HUES48 (cell line): ENCODE measurements at regions not wholly inside any gene's neighbourhood (a gene's known extent, or its start where the extent isn't known, plus 50 kb on each side); places are given as distances from the start of the nearest gene placed in this dataset.

ENCODE experiments used
- H3K27ac ChIP-seq: one replicate; pipeline ENCODE4 v1.7.0; 2013; ENCODE audit warnings: low read depth, low read length, inconsistent platforms
- H3K27me3 ChIP-seq: 2 replicates; pipeline ENCODE4 v1.6.1; 2013; ENCODE audit warnings: mild to moderate bottlenecking, low read length; ENCODE audit not compliant: control insufficient read depth, insufficient read depth
- H3K36me3 ChIP-seq: 2 replicates; pipeline ENCODE4 v1.6.1; 2013; ENCODE audit warnings: low read length; ENCODE audit not compliant: control insufficient read depth, insufficient read depth
- H3K4me1 ChIP-seq: 2 replicates; pipeline ENCODE4 v1.6.1; 2013; ENCODE audit warnings: mild to moderate bottlenecking, low read length; ENCODE audit not compliant: control insufficient read depth, insufficient read depth
- H3K4me3 ChIP-seq: 2 replicates; pipeline ENCODE4 v1.5.1; 2013; ENCODE audit warnings: mild to moderate bottlenecking, low read depth, low read length
- H3K9ac ChIP-seq: 2 replicates; pipeline ENCODE4 v1.6.1; 2013; ENCODE audit warnings: mild to moderate bottlenecking, low read depth, low read length, moderate library complexity
- H3K9me3 ChIP-seq: 2 replicates; pipeline ENCODE4 v1.6.1; 2013; ENCODE audit warnings: low read length; ENCODE audit not compliant: control insufficient read depth, insufficient read depth

DNA sequence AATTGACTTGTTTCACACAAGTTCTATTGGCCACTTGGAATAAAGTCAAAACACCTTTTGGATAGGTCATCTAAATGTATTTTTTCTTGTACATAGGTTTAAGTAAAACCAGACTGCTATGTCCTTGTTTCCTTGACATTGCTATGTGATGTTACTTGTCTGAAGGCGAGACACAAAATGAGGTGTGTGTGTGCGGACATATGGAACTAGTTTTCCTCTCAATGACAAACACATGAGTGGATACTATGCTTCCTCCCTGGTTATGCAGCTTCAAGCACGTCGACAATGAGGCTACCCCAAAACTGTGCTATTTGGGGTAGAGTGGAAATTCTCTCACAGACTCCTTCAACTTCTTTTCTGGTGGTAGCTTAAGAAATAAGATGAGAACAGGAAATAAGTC, 276.8 kb downstream of the GAS1 start:
- no peak overlapping the region for H3K9ac ChIP-seq
- no peak overlapping the region for H3K4me3 ChIP-seq
- no peaks in the 10 kb centered on the region for H3K9me3 ChIP-seq
- H3K4me1 ChIP-seq = no peaks in the 10 kb centered on the region
- H3K27me3 ChIP-seq = no peaks in the 10 kb centered on the region
- H3K27ac ChIP-seq = no peak overlapping the region
- H3K36me3 ChIP-seq = no peaks in the 10 kb centered on the region

DNA sequence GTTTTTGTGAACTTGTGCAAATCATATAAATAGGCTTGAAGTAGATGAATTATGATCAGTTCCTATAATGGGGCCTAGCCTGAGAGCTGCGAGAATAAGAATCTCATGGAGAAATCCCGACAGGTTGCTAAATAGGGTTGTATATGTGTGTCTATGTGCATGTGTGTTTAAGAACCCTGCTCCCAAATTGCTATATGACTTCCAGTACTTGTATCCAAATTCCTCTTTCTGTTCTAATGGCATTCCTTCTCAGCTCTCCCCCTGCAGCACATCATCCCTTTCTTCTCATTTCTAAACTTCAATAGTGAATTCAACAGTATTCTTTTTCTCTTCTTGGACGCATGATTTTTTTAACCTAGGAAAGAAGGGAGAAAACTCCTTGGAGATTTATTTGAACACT, 277.2 kb downstream of the GAS1 start:
- Histone ChIP-seq H3K9me3 (no peaks in the 10 kb centered on the region), H3K27me3 (no peaks in the 10 kb centered on the region), H3K9ac (no peak overlapping the region), H3K4me1 (no peaks in the 10 kb centered on the region), H3K36me3 (no peaks in the 10 kb centered on the region), H3K27ac (no peak overlapping the region), H3K4me3 (no peak overlapping the region)

DNA sequence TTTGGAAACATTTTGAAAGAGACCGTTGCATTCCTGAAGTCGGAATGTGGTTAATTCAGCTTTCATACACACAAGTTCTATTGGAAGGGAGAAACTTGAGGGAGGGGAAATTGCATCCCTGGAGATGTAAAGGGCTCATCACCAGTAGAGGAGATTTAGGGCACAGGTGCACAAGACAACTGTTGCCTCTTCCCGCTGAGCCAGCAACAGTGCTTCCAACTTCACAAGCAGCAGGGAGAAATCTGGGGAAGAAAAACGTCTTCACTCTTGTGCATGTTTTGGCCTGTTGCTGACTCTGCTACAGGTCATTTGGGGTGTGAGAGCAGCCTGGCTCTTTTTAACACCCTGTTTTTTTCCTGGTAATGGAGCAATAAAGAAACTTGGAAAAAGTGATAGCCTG, 277.9 kb downstream of the GAS1 start:
- Histone ChIP-seq H3K36me3 (no peaks in the 10 kb centered on the region), H3K9me3 (no peaks in the 10 kb centered on the region), H3K4me3 (no peak overlapping the region), H3K9ac (no peak overlapping the region), H3K27ac (no peak overlapping the region), H3K4me1 (no peaks in the 10 kb centered on the region), H3K27me3 (no peaks in the 10 kb centered on the region)

DNA sequence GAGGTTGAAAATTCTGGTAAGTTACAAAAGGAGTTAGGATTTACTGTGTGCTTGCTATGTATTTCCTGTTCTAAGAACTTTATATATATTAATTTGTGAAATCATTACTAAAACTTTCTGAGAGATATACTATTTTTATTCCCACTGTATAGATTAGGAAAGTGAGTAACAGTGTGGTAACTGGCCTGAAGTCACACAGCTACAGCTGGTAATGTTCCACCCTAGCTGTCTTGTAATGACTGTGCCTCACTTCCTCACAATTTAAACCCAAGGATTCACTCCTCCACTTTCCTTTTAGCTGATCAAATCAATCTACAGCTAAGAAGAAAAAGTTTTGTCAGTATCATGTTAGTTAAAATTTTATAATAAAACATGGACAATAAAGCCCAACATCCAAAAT, 278.8 kb downstream of the GAS1 start:
- H3K9ac ChIP-seq = no peak overlapping the region
- H3K36me3 ChIP-seq = no peaks in the 10 kb centered on the region
- no peaks in the 10 kb centered on the region for H3K9me3 ChIP-seq
- H3K27me3 ChIP-seq = no peaks in the 10 kb centered on the region
- H3K27ac ChIP-seq = no peak overlapping the region
- H3K4me3 ChIP-seq = no peak overlapping the region
- no peaks in the 10 kb centered on the region for H3K4me1 ChIP-seq

DNA sequence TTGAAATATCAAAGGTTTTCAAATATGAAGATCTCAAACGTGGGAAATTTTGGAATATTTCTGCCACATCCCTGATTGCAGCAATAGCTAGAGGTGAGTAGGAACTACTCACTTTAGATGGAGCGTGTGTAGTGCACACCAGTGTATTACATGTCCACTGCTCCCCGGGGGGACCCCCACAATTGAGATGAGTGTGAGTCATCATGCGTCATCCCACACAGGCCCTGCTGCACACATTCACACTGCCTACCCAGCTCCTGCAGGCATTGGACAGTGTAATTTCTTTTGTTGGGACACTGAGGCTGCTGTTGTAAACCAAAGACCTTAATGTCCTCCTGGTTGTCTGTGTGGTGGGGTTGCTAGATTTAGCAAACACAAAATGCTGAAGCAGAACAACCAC, 280.0 kb downstream of the GAS1 start:
- Histone ChIP-seq H3K9me3 (no peaks in the 10 kb centered on the region), H3K4me1 (no peaks in the 10 kb centered on the region), H3K27me3 (no peaks in the 10 kb centered on the region), H3K9ac (no peak overlapping the region), H3K36me3 (no peaks in the 10 kb centered on the region), H3K4me3 (no peak overlapping the region), H3K27ac (no peak overlapping the region)

DNA sequence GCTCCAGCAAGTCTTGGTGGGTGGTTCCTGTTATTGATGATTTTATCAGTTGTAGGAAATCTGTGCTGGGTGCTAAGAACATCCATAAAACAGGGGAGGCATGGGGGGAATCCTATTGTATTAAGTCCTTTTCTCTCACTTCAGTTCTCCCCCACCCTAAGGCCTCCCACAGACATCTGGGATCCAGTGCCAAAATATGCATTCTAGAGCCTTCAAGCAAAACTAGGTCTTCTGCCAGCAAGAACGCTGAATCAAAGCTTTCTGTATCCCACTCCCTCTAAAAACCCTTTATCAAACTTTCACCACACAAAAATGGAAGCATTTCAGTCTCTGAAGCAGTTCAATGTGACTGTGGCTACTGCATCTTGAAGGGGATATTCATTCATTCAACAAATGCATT, 281.9 kb downstream of the GAS1 start:
- Histone ChIP-seq H3K9ac (no peak overlapping the region), H3K9me3 (no peaks in the 10 kb centered on the region), H3K4me1 (no peaks in the 10 kb centered on the region), H3K27me3 (no peaks in the 10 kb centered on the region), H3K36me3 (no peaks in the 10 kb centered on the region), H3K27ac (no peak overlapping the region), H3K4me3 (no peak overlapping the region)

DNA sequence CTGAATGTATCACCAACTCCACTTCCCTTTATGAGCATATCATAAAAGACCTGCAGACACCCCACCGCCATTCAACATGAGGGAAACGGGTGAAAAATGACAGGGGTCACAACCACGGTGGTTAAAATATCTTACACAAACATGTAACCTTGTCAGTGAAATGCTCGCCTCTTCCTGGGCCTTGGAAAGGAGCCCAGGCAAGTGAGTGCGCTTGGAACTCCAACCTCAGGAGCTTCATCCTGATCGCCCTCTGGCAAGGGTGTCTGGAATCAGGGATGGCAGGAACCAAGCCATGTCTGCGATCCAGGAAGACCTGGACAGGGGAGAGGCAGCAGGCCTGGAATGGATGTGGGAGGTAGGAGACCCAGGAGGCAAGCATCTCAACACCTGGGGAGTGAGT, 282.7 kb downstream of the GAS1 start:
- no peaks in the 10 kb centered on the region for H3K36me3 ChIP-seq
- no peak overlapping the region for H3K4me3 ChIP-seq
- H3K9me3 ChIP-seq = no peaks in the 10 kb centered on the region
- no peak overlapping the region for H3K9ac ChIP-seq
- H3K27ac ChIP-seq = no peak overlapping the region
- no peaks in the 10 kb centered on the region for H3K27me3 ChIP-seq
- no peaks in the 10 kb centered on the region for H3K4me1 ChIP-seq

DNA sequence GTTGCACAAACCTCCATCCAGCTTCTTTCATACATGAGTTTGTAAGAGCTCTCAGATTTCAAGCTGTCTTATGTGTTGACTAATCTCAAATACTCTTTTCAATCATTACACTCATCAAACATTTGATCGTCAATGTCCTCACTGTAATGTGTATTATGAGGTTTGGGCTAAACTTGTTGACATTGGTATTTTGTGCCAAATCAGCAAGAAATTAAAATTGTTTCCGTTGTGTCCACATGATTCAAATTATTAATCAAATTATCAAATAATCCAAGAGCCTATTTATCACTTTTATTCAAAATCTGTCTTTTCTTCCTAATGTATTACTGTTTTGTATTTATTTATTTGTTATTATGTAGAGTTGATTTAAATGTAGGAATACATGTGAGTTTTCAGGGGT, 283.4 kb downstream of the GAS1 start:
- Histone ChIP-seq H3K27me3 (no peaks in the 10 kb centered on the region), H3K4me1 (no peaks in the 10 kb centered on the region), H3K9me3 (no peaks in the 10 kb centered on the region), H3K9ac (no peak overlapping the region), H3K36me3 (no peaks in the 10 kb centered on the region), H3K27ac (no peak overlapping the region), H3K4me3 (no peak overlapping the region)

DNA sequence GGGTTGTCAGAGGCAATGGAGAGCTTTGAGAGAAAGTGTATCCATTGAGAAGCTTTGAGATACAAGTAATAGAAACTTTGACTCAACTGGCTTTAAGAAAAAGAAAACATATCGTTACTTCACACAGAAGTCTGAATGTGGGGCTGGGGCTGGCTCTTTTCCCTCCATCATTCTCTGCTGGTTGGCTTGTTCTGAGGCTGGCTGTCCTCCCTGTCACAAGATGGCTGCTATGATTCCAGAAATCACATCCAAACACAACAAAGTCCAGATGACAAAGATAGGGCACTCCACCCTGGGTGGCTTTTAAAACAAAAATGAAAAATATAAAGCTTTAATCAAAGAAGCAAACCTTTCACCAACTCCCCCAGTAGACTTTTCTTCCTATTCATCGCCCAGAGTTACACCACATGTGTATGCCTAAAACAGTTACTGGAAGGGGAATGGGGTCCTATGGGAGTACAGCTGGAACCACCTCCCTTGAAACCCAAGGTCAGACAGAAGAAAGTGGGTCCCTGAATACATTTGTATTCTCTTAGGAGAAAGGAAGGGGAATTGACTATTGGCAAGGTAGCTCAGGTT, 284.3 kb downstream of the GAS1 start:
- no peak overlapping the region for H3K4me3 ChIP-seq
- H3K9ac ChIP-seq = no peak overlapping the region
- no peaks in the 10 kb centered on the region for H3K4me1 ChIP-seq
- H3K27me3 ChIP-seq = no peaks in the 10 kb centered on the region
- H3K27ac ChIP-seq = no peak overlapping the region
- no peaks in the 10 kb centered on the region for H3K36me3 ChIP-seq
- H3K9me3 ChIP-seq = no peaks in the 10 kb centered on the region

DNA sequence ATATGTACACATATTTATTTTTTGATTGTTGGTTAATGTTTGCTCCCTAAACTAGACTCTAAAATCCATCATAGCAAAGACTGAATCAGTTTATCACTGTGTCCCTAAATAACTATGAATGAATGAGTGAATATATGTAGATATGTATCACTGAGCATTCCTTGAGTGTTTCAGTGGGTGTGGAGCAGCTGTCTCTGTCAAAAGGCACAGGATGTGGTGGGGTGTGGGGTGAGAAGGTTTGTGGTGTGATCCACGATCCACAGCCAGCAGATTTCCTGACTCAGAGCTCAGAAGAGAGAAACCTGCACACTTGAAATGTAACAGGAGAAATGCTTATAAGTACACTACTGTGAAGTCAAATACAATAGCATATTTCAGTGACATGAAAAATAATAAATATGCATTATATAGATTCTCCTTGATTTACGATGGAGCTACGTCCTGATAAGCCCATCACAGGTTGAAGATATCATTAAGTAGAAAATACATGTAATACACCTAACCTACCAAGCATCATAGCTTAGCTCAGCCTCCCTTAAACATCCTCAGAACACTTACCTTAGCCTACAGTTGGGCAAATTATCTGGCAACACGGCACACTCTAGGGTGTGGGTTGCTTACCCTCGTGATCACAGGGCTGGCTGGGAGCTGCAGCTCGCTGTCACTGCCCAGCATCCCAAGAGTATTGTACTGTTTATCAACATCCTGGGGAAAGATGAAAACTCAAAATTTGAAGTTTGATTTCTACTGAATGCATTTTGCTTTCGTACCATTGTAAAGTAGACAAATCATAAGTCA, 287.0 kb downstream of the GAS1 start:
- no peak overlapping the region for H3K4me3 ChIP-seq
- H3K36me3 ChIP-seq = no peaks in the 10 kb centered on the region
- H3K4me1 ChIP-seq = no peaks in the 10 kb centered on the region
- H3K27ac ChIP-seq = no peak overlapping the region
- H3K27me3 ChIP-seq = no peaks in the 10 kb centered on the region
- no peak overlapping the region for H3K9ac ChIP-seq
- H3K9me3 ChIP-seq = no peaks in the 10 kb centered on the region

DNA sequence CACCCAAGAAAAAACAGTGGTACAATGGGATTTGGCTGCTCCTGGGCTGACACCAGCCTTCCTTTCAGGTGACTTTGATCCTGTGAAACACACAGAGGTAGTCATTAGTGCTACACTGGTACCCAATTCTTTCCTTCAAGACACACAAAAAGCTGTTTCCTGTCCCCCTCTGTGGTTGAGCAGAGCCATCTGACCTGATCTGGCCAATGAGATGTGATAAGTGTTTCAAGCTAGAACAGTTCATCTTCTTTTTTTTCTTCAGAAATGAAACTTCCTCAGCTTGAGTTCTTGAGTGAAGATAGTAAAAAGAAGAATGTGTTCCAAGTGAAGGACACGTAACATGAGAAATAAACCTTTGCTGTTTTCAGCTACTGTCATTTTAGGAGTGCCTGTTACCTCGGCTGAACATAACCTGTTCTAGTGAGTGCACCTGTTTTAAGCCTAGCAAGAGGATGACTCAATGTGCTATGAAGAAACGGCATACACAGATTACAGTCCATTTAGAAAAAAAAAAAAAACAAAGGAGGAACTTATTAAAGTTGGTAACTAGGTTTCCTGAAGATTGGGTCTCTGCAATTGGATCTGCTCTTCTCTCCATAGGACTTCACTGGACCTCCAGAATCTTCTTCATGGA, 287.8 kb downstream of the GAS1 start:
- H3K4me3 ChIP-seq = no peak overlapping the region
- no peak overlapping the region for H3K27ac ChIP-seq
- H3K36me3 ChIP-seq = no peaks in the 10 kb centered on the region
- no peaks in the 10 kb centered on the region for H3K4me1 ChIP-seq
- H3K9me3 ChIP-seq = no peaks in the 10 kb centered on the region
- H3K9ac ChIP-seq = no peak overlapping the region
- no peaks in the 10 kb centered on the region for H3K27me3 ChIP-seq
